ENCODE measurements at regions not wholly inside any gene's neighbourhood (a gene's known extent, or its start where the extent isn't known, plus 50 kb on each side); places are given as distances from the start of the nearest gene placed in this dataset.

DNA sequence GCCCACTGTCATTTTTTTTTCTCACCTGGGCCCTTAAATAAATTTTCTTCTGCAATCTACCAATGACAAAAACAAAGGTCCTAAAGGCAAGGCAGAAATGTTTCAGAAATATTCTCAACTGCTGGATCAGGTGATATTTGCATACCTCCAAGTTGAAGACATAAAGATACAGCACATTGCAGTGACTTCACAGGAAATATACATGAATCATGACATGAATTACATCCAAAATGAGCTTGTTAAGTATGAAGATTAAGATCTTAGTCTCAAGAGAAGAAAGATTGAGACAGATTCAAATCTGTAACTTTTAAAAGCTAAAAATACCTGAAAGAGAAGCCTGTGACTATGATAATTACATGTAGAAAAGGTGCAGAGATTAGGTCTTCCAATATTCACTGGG lies 207.8 kb downstream of the SIPA1L2 start:
- no TSS peak for BruUV-seq (replicated peaks)
- intact Hi-C loops (cut with micrococcal nuclease; ENCODE audit: unreplicated experiment), result no loop called here

DNA sequence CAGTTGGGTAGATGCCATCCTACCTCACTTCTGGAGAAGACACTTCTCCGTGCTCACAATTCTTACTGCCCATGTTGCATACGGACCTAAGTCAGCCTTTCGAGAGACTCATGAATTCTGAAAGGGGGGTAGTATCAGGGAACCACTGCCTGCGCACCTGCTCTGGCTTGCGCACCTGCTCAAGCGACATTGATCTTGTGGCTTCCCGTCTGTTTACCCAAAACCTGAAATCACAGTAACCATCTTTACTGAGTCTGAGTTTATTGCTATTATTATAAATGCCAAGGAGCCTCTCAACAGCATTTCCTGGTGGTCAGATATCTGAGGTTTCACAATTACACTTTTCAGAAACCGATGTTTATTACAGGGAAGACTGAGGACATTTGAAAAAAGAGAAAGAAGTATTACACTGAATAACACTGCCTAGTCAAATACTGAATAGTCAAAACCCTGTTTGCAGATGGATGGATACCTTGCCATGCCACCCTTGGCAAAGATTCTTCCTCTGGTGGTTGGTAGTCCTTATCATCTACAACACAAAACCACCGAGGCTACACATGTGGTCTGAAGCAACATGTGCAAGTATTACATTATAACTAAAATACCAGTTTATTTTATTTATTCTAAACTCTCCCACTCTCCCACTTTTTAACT lies 208.7 kb downstream of the SIPA1L2 start:
- Histone ChIP-seq H3K27me3 (replicated peaks; ENCODE audit: insufficient read depth, low read depth, low read length, poor library complexity) (no peaks in the 10 kb centered on the region), H3K36me3 (ENCODE audit: insufficient read depth, low read length, poor library complexity, severe bottlenecking) (no peaks in the 10 kb centered on the region), H3K9me3 (ENCODE audit: low read depth, low read length, poor library complexity, severe bottlenecking) (no peaks in the 10 kb centered on the region), H3K4me1 (ENCODE audit: insufficient read depth, low read length, poor library complexity, severe bottlenecking) (no peaks in the 10 kb centered on the region), H3K27ac (ENCODE audit: low read depth, low read length, poor library complexity, severe bottlenecking) (no peak overlapping the region), H3K4me3 (ENCODE audit: low read depth, low read length, poor library complexity, severe bottlenecking) (no peak overlapping the region)
- no peak for DNase-seq (ENCODE audit: low spot score)
- intact Hi-C loops (cut with micrococcal nuclease; ENCODE audit: unreplicated experiment), result no loop called here
- TF ChIP-seq EZH2 (IDR thresholded peaks at IDR 0.05; ENCODE audit: borderline replicate concordance, low read depth, low read length, poor library complexity, severe bottlenecking), result no peak
- TF ChIP-seq, protein P1, sequence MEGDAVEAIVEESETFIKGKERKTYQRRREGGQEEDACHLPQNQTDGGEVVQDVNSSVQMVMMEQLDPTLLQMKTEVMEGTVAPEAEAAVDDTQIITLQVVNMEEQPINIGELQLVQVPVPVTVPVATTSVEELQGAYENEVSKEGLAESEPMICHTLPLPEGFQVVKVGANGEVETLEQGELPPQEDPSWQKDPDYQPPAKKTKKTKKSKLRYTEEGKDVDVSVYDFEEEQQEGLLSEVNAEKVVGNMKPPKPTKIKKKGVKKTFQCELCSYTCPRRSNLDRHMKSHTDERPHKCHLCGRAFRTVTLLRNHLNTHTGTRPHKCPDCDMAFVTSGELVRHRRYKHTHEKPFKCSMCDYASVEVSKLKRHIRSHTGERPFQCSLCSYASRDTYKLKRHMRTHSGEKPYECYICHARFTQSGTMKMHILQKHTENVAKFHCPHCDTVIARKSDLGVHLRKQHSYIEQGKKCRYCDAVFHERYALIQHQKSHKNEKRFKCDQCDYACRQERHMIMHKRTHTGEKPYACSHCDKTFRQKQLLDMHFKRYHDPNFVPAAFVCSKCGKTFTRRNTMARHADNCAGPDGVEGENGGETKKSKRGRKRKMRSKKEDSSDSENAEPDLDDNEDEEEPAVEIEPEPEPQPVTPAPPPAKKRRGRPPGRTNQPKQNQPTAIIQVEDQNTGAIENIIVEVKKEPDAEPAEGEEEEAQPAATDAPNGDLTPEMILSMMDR (conservative IDR thresholded peaks at IDR 0.05; ENCODE audit: low read depth, low read length), result no peak
- BruUV-seq (replicated peaks), result no TSS peak
- CTCF ChIA-PET, result no interaction called here
- POLR2A ChIA-PET (ENCODE audit: low non-redundant PET), result no interaction called here

More for the DNA sequence above, 207.8 kb downstream of the SIPA1L2 start:
- H3K27ac ChIP-seq (ENCODE audit: low read depth, low read length, poor library complexity, severe bottlenecking), result no peak overlapping the region
- H3K27me3 ChIP-seq (replicated peaks; ENCODE audit: insufficient read depth, low read depth, low read length, poor library complexity), result no peaks in the 10 kb centered on the region
- H3K9me3 ChIP-seq (ENCODE audit: low read depth, low read length, poor library complexity, severe bottlenecking), result no peaks in the 10 kb centered on the region
- no peak for DNase-seq (ENCODE audit: low spot score)
- ChIA-PET CTCF (no interaction called here), POLR2A (ENCODE audit: low non-redundant PET) (no interaction called here)
- TF ChIP-seq, protein P1 (conservative IDR thresholded peaks at IDR 0.05; ENCODE audit: low read depth, low read length), result no peak
- TF ChIP-seq EZH2 (IDR thresholded peaks at IDR 0.05; ENCODE audit: borderline replicate concordance, low read depth, low read length, poor library complexity, severe bottlenecking), result no peak
- H3K4me3 ChIP-seq (ENCODE audit: low read depth, low read length, poor library complexity, severe bottlenecking), result no peak overlapping the region
- H3K36me3 ChIP-seq (ENCODE audit: insufficient read depth, low read length, poor library complexity, severe bottlenecking), result no peaks in the 10 kb centered on the region
- H3K4me1 ChIP-seq (ENCODE audit: insufficient read depth, low read length, poor library complexity, severe bottlenecking), result no peaks in the 10 kb centered on the region

DNA sequence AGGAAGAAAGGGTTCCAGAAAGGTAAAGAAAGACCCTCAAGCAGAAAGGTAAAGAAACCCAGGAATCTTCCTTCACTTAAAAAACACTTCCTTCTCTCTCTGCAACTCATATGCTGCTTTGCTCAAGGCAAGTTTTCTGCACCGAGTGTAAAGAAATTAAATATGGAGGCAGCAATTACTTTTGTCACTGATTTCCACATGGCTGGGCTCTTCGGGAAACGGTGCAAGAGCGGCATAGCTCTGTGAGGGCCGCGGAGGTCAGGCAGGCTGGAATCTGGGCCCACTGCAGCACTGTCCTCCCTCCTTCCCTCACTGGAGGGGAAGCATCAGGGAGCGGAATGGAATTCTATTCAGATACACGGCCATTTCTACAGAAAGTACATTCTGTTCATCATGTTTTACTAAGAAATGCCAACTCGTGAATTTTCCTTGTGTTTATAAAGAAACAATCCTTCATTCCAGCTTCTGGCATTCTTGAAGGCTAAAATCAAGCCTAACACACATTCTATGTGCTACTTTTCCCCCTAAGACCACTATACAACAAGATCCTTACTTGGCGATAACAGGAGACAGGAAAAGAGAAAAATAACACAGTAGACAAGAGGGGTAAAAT lies 212.2 kb downstream of the SIPA1L2 start:
- no peaks in the 10 kb centered on the region for H3K9me3 ChIP-seq (ENCODE audit: low read depth, low read length, poor library complexity, severe bottlenecking)
- no TSS peak for BruUV-seq (replicated peaks)
- no peak for DNase-seq (ENCODE audit: low spot score)
- intact Hi-C loops (cut with micrococcal nuclease; ENCODE audit: unreplicated experiment), result no loop called here
- ChIA-PET CTCF (no interaction called here), POLR2A (ENCODE audit: low non-redundant PET) (no interaction called here)
- TF ChIP-seq, protein P1 (conservative IDR thresholded peaks at IDR 0.05; ENCODE audit: low read depth, low read length), result no peak
- no peak for TF ChIP-seq EZH2 (IDR thresholded peaks at IDR 0.05; ENCODE audit: borderline replicate concordance, low read depth, low read length, poor library complexity, severe bottlenecking)
- no peak overlapping the region for H3K27ac ChIP-seq (ENCODE audit: low read depth, low read length, poor library complexity, severe bottlenecking)
- no peaks in the 10 kb centered on the region for H3K4me1 ChIP-seq (ENCODE audit: insufficient read depth, low read length, poor library complexity, severe bottlenecking)
- H3K36me3 ChIP-seq (ENCODE audit: insufficient read depth, low read length, poor library complexity, severe bottlenecking), result no peaks in the 10 kb centered on the region
- H3K27me3 ChIP-seq (replicated peaks; ENCODE audit: insufficient read depth, low read depth, low read length, poor library complexity), result no peaks in the 10 kb centered on the region
- no peak overlapping the region for H3K4me3 ChIP-seq (ENCODE audit: low read depth, low read length, poor library complexity, severe bottlenecking)
